H1 (cell line): ENCODE measurements at regions not wholly inside any gene's neighbourhood (a gene's known extent, or its start where the extent isn't known, plus 50 kb on each side); places are given as distances from the start of the nearest gene placed in this dataset.

Experiments used
- CTCF ChIA-PET: fragments of 300-600 bp; sonication (Branson Sonifier 250); formaldehyde crosslinking; loops from one replicate; lab custom pipeline; 2021; ENCODE audit not compliant: partially characterized antibody; lab: Charles Lee
- POLR2A ChIA-PET: fragments of 300-600 bp; sonication (Branson Sonifier 250); formaldehyde crosslinking; loops from one replicate; lab custom pipeline; 2021; ENCODE audit warnings: inconsistent platforms; ENCODE audit not compliant: partially characterized antibody; lab: Charles Lee
- DNase-seq, 2 experiments: peaks; one replicate each; pipeline versions ENCODE4 v3.0.0 to v3.0.0-alpha.2; 2010 to 2022; ENCODE audit warnings: low spot score in 2 of 2, low read depth in 1 of 2, mixed read lengths in 1 of 2
- FAIRE-seq: peaks from 2 replicates; lab custom pipeline; 2011; peaks lifted over from hg19 to GRCh38; lab: Jason Lieb, UNC
- H2AFZ ChIP-seq: 2 replicates; pipeline ENCODE4 v1.8.1; 2012; ENCODE audit warnings: low read length, inconsistent platforms
- H2AK5ac ChIP-seq: 2 replicates; pipeline ENCODE4 v1.6.1; 2013; ENCODE audit warnings: low read depth, low read length
- H2BK120ac ChIP-seq: replicated peaks from 2 replicates; pipeline ENCODE3; 2013; ENCODE audit warnings: low read depth, low read length, inconsistent platforms
- H2BK12ac ChIP-seq: 2 replicates; pipeline ENCODE4 v1.6.1; 2013; ENCODE audit warnings: low read depth, low read length
- H2BK15ac ChIP-seq: 2 replicates; pipeline ENCODE4 v1.6.1; 2013; ENCODE audit warnings: low read length
- H2BK20ac ChIP-seq: 2 replicates; pipeline ENCODE4 v1.6.1; 2013; ENCODE audit warnings: low read length
- H2BK5ac ChIP-seq: 2 replicates; pipeline ENCODE4 v1.6.1; 2013; ENCODE audit warnings: low read depth, low read length
- H3K14ac ChIP-seq: 2 replicates; pipeline ENCODE4 v1.6.1; 2013; ENCODE audit warnings: inconsistent platforms; ENCODE audit not compliant: insufficient read length
- H3K18ac ChIP-seq: 2 replicates; pipeline ENCODE4 v1.6.1; 2013; ENCODE audit warnings: low read length; ENCODE audit errors: extremely low read depth
- H3K23ac ChIP-seq: 2 replicates; pipeline ENCODE4 v1.6.1; 2013; ENCODE audit warnings: inconsistent platforms; ENCODE audit not compliant: insufficient read length
- H3K23me2 ChIP-seq: 2 replicates; pipeline ENCODE4 v1.6.1; 2013; ENCODE audit warnings: low read depth, low read length
- H3K27ac ChIP-seq: 2 replicates; pipeline ENCODE4 v1.6.1; 2011; ENCODE audit warnings: low read depth, low read length, inconsistent platforms
- H3K27me3 ChIP-seq, 4 experiments: replicated peaks in 1 of 4; 1 replicate in 1 of 4; 2 replicates in 3 of 4; pipeline versions ENCODE4 v1.6.1 to v1.8.1; 2011 to 2013; ENCODE audit warnings: low read length in 3 of 4, mild to moderate bottlenecking in 3 of 4, inconsistent platforms in 2 of 4, mixed read lengths in 2 of 4, moderate library complexity in 1 of 4; ENCODE audit not compliant: control insufficient read depth in 3 of 4, insufficient read depth in 3 of 4; ENCODE audit errors: extremely low read depth in 1 of 4
- H3K36me3 ChIP-seq, 4 experiments: 2 replicates each; pipeline versions ENCODE4 v1.6.1 to v1.8.1; 2011 to 2013; ENCODE audit warnings: mild to moderate bottlenecking in 4 of 4, low read length in 3 of 4, moderate library complexity in 2 of 4, control low read depth in 1 of 4, inconsistent platforms in 1 of 4; ENCODE audit not compliant: insufficient read depth in 4 of 4, control insufficient read depth in 2 of 4
- H3K4ac ChIP-seq: replicated peaks from 2 replicates; pipeline ENCODE3; 2013; ENCODE audit warnings: low read length, low read depth, mixed read lengths, inconsistent platforms; ENCODE audit not compliant: insufficient read length
- H3K4me1 ChIP-seq, 4 experiments: replicated peaks in 1 of 4; 1 replicate in 1 of 4; 2 replicates in 3 of 4; pipeline versions ENCODE4 v1.6.1 to v1.8.1; 2011 to 2013; ENCODE audit warnings: low read length in 3 of 4, inconsistent platforms in 2 of 4, mixed read lengths in 1 of 4; ENCODE audit not compliant: insufficient read depth in 4 of 4, control insufficient read depth in 3 of 4
- H3K4me2 ChIP-seq, 2 experiments: 2 replicates each; pipeline versions ENCODE4 v1.6.1 to v1.8.1; 2011 to 2013; ENCODE audit warnings: low read depth in 2 of 2, low read length in 2 of 2, control low read depth in 1 of 2, inconsistent platforms in 1 of 2, mild to moderate bottlenecking in 1 of 2; ENCODE audit not compliant: insufficient read depth in 1 of 2
- H3K4me3 ChIP-seq, 4 experiments: fragments of 200-600, 300-600 bp in 1 of 4; sonication (generic), shearing (Covaris generic), sonication (Bioruptor Twin) in 1 of 4; 2 replicates each; pipeline versions ENCODE4 v1.5.1 to v1.8.1; 2011 to 2016; ENCODE audit warnings: low read length in 4 of 4, low read depth in 3 of 4, control low read depth in 2 of 4, inconsistent platforms in 2 of 4, mild to moderate bottlenecking in 2 of 4, mixed read lengths in 1 of 4, moderate library complexity in 1 of 4; ENCODE audit not compliant: insufficient read depth in 2 of 4; ENCODE audit errors: extremely low read depth in 1 of 4
- H3K56ac ChIP-seq: replicated peaks from 2 replicates; pipeline ENCODE3; 2013; ENCODE audit warnings: low read depth, mild to moderate bottlenecking, mixed read lengths, low read length, inconsistent platforms; ENCODE audit not compliant: insufficient read length
- H3K79me1 ChIP-seq: 2 replicates; pipeline ENCODE4 v1.6.1; 2013; ENCODE audit warnings: low read depth, low read length, control low read depth
- H3K79me2 ChIP-seq, 2 experiments: 2 replicates each; pipeline versions ENCODE4 v1.6.1 to v1.8.1; 2012 to 2013; ENCODE audit warnings: low read length in 2 of 2, mild to moderate bottlenecking in 2 of 2, inconsistent platforms in 1 of 2; ENCODE audit not compliant: insufficient read depth in 2 of 2, control insufficient read depth in 1 of 2
- H3K9ac ChIP-seq, 4 experiments: replicated peaks in 1 of 4; 1 replicate in 1 of 4; 2 replicates in 3 of 4; pipeline versions ENCODE4 v1.6.1 to v1.8.1; 2011 to 2013; ENCODE audit warnings: low read depth in 3 of 4, low read length in 3 of 4, control low read depth in 2 of 4, mild to moderate bottlenecking in 2 of 4, moderate library complexity in 2 of 4, inconsistent platforms in 1 of 4; ENCODE audit errors: extremely low read depth in 1 of 4
- H3K9me3 ChIP-seq, 2 experiments: 2 replicates each; pipeline versions ENCODE4 v1.6.1 to v1.8.1; 2012 to 2013; ENCODE audit warnings: mild to moderate bottlenecking in 2 of 2, moderate library complexity in 2 of 2, control low read depth in 1 of 2, inconsistent platforms in 1 of 2, low read depth in 1 of 2, low read length in 1 of 2, mixed read lengths in 1 of 2; ENCODE audit not compliant: insufficient read depth in 2 of 2
- H4K20me1 ChIP-seq, 2 experiments: replicated peaks in 1 of 2; 2 replicates each; pipeline versions ENCODE3 to v1.8.1; 2011 to 2013; ENCODE audit warnings: inconsistent platforms in 2 of 2, low read length in 2 of 2, mild to moderate bottlenecking in 1 of 2; ENCODE audit not compliant: insufficient read depth in 2 of 2, control insufficient read depth in 1 of 2
- H4K5ac ChIP-seq: 2 replicates; pipeline ENCODE4 v1.6.1; 2013; ENCODE audit warnings: low read length, low read depth, mixed read lengths, inconsistent platforms; ENCODE audit not compliant: insufficient read length
- H4K8ac ChIP-seq: 2 replicates; pipeline ENCODE4 v1.8.0; 2013; ENCODE audit warnings: mild to moderate bottlenecking, moderate library complexity, low read length, inconsistent platforms; ENCODE audit not compliant: insufficient read depth; ENCODE audit errors: extremely low read depth
- H4K91ac ChIP-seq: replicated peaks from 2 replicates; pipeline ENCODE3; 2013; ENCODE audit warnings: low read length, mixed read lengths, inconsistent platforms; ENCODE audit not compliant: insufficient read length
- HDAC2 ChIP-seq, 2 experiments: fragments of 300-600 bp in 1 of 2; sonication (generic) in 1 of 2; IDR thresholded peaks; 2 replicates each; pipeline ENCODE4 v1.6.1; 2011 to 2012; ENCODE audit warnings: low read depth in 2 of 2, low read length in 2 of 2, mild to moderate bottlenecking in 2 of 2, moderate library complexity in 2 of 2, borderline replicate concordance in 1 of 2, inconsistent platforms in 1 of 2
- WGBS, 2 experiments: shearing (Covaris generic) in 1 of 2; methylation state at CpG; one replicate each; pipeline versions ENCODE4 v1.1.6 to v1.1.7; 2013 to 2015; ENCODE audit warnings: low lambda C conversion rate in 2 of 2, mixed read lengths in 2 of 2, inconsistent platforms in 1 of 2, low coverage in 1 of 2, missing lambda C conversion rate in 1 of 2; ENCODE audit not compliant: insufficient replicate concordance in 2 of 2, insufficient coverage in 1 of 2, insufficient read length in 1 of 2; ENCODE audit errors: extremely low coverage in 1 of 2, missing lambda C conversion rate in 1 of 2; 5-methylcytosine and 5-hydroxymethylcytosine counted together

DNA sequence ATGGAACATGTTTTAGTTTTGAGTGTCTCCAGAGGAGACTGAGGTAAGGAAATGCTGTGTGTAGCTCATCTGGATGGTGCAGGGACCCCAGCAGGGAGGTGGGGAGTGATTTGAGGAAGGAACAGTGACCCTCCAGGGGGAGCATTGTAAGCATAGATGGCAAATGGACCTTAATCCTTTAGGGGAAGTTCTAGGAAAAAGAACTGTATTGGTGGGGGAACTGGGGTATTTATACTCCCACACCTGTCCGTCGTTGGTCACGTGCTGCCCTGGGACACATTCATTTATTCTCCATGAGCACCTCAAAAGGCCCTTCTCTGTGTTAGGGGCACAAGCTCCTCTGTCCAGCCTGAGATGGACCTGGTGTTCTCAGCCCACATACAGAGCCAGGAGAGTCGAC lies 233.9 kb upstream of the HDAC4 start:
- Histone ChIP-seq H3K79me2 (no peaks in the 10 kb centered on the region), H3K4ac (no peak overlapping the region), H3K79me1 (no peaks in the 10 kb centered on the region), H3K23ac (no peak overlapping the region), H3K56ac (no peak overlapping the region), H4K20me1 (no peaks in the 10 kb centered on the region), H2AK5ac (no peak overlapping the region), H2AFZ (no peak overlapping the region), H4K91ac (no peak overlapping the region), H3K4me2 (no peak overlapping the region), H2BK12ac (no peak overlapping the region), H3K36me3 (no peaks in the 10 kb centered on the region; a peak in 1 of 8 replicates), H3K14ac (no peak overlapping the region), H3K9me3 (peaks cover 3 to 12% of the 10 kb centered on the region in 2 experiments; a peak in 2 of 4 replicates), H2BK5ac (no peak overlapping the region), H4K5ac (no peak overlapping the region), H3K4me3 (no peak overlapping the region), H3K27me3 (no peaks in the 10 kb centered on the region), H2BK15ac (no peak overlapping the region), H3K23me2 (no peaks in the 10 kb centered on the region), H2BK20ac (no peak overlapping the region), H3K4me1 (no peaks in the 10 kb centered on the region; a peak in 1 of 7 replicates), H4K8ac (no peak overlapping the region), H3K18ac (no peak overlapping the region), H3K9ac (no peak overlapping the region), H3K27ac (no peak overlapping the region), H2BK120ac (no peak overlapping the region)
- ChIA-PET CTCF (no interaction called here), POLR2A (no interaction called here)
- no peak for TF ChIP-seq HDAC2 (IDR thresholded peaks at IDR 0.05; ENCODE audit: borderline replicate concordance in 1 of 2, low read depth in 2 of 2, low read length in 2 of 2)
- FAIRE-seq = no peak
- no peak for DNase-seq
- WGBS, 2 experiments = 84% methylated on average over 4 of the region's 4 CpGs; no CpG with 5 or more reads in 1 of the 2 experiments
